ENCODE measurements at regions not wholly inside any gene's neighbourhood (a gene's known extent, or its start where the extent isn't known, plus 50 kb on each side); places are given as distances from the start of the nearest gene placed in this dataset.
"Not testable (repeated sequence)": the region's sequence is repeated elsewhere in the genome, so short reads cannot be mapped to it uniquely, and the experiment has no call there.

GRCh38 chr18:34942276-34942675, 98.9 kb upstream of the MAPRE2 start:
- DNase-seq (ENCODE audit: low spot score) = no peak

- no peak for DNase-seq (ENCODE audit: low spot score)
Measured at GRCh38 chr18:34942975-34943374, 98.2 kb upstream of the MAPRE2 start.

GRCh38 chr18:34943587-34943986, 97.6 kb upstream of the MAPRE2 start:
- DNase-seq (ENCODE audit: low spot score) = no peak

GRCh38 chr18:34947711-34948125, 93.5 kb upstream of the MAPRE2 start:
- DNase-seq (ENCODE audit: low spot score) = no peak

GRCh38 chr18:34951625-34952379, 89.4 kb upstream of the MAPRE2 start:
- no peak for DNase-seq (ENCODE audit: low spot score)

- no peak for DNase-seq (ENCODE audit: low spot score)
Measured at GRCh38 chr18:34953212-34953611, 88.0 kb upstream of the MAPRE2 start.

- DNase-seq (ENCODE audit: low spot score) = not testable (repeated sequence)
Measured at GRCh38 chr18:34955494-34955893, 85.7 kb upstream of the MAPRE2 start.

- DNase-seq (ENCODE audit: low spot score) = no peak
Measured at GRCh38 chr18:34956663-34957062, 84.5 kb upstream of the MAPRE2 start.

GRCh38 chr18:34957119-34957863, 83.9 kb upstream of the MAPRE2 start:
- DNase-seq (ENCODE audit: low spot score) = no peak

GRCh38 chr18:34957864-34958259, 83.4 kb upstream of the MAPRE2 start:
- no peak for DNase-seq (ENCODE audit: low spot score)

GRCh38 chr18:34959211-34959829, 81.9 kb upstream of the MAPRE2 start:
- DNase-seq (ENCODE audit: low spot score) = no peak

GRCh38 chr18:34959989-34960388, 81.2 kb upstream of the MAPRE2 start:
- DNase-seq (ENCODE audit: low spot score) = no peak

- DNase-seq (ENCODE audit: low spot score) = no peak
Measured at GRCh38 chr18:34965108-34965507, 76.1 kb upstream of the MAPRE2 start.

GRCh38 chr18:34965566-34965965, 75.6 kb upstream of the MAPRE2 start:
- no peak for DNase-seq (ENCODE audit: low spot score)

GRCh38 chr18:34970106-34970505, 71.1 kb upstream of the MAPRE2 start:
- no peak for DNase-seq (ENCODE audit: low spot score)

- no peak for DNase-seq (ENCODE audit: low spot score)
Measured at GRCh38 chr18:34971313-34971712, 69.9 kb upstream of the MAPRE2 start.

- DNase-seq (ENCODE audit: low spot score) = no peak
Measured at GRCh38 chr18:34972765-34973414, 68.3 kb upstream of the MAPRE2 start.

- DNase-seq (ENCODE audit: low spot score) = no peak
Measured at GRCh38 chr18:34976123-34976522, 65.1 kb upstream of the MAPRE2 start.

GRCh38 chr18:34976534-34976898, 64.7 kb upstream of the MAPRE2 start:
- no peak for DNase-seq (ENCODE audit: low spot score)

GRCh38 chr18:34976899-34977837, 64.0 kb upstream of the MAPRE2 start:
- DNase-seq (ENCODE audit: low spot score) = peak; percentile 84

- peak; percentile 66 for DNase-seq (ENCODE audit: low spot score)
Measured at GRCh38 chr18:34977838-34978532, 63.2 kb upstream of the MAPRE2 start.

Data from NAMALWA (cell line).